GM08714 (cell line): ENCODE measurements at regions not wholly inside any gene's neighbourhood (a gene's known extent, or its start where the extent isn't known, plus 50 kb on each side); places are given as distances from the start of the nearest gene placed in this dataset.
"Not testable (repeated sequence)": the region's sequence is repeated elsewhere in the genome, so short reads cannot be mapped to it uniquely, and the experiment has no call there.

ENCODE experiments used
- H3K4me3 ChIP-seq: fragments of 200-500 bp; sonication (Bioruptor generic); 2 replicates; pipeline ENCODE4 v1.5.1; 2014; ENCODE audit warnings: mild to moderate bottlenecking, low read length, inconsistent platforms
- ZNF274 ChIP-seq: IDR thresholded peaks from 2 replicates; pipeline ENCODE4 v1.6.1; 2012; ENCODE audit warnings: mild to moderate bottlenecking, low read depth, low read length

GRCh38 chr11:23295241-23295640 is 435.0 kb upstream of the CCDC179 start:
- no peak for TF ChIP-seq ZNF274
- no peak overlapping the region for H3K4me3 ChIP-seq

GRCh38 chr11:23308041-23308440 is 447.8 kb upstream of the CCDC179 start:
- no peak for TF ChIP-seq ZNF274
- H3K4me3 ChIP-seq, result no peak overlapping the region

GRCh38 chr11:23310276-23310675 is 450.0 kb upstream of the CCDC179 start:
- no peak overlapping the region for H3K4me3 ChIP-seq
- no peak for TF ChIP-seq ZNF274

- H3K4me3 ChIP-seq, result no peak overlapping the region
- no peak for TF ChIP-seq ZNF274
Measured at GRCh38 chr11:23311986-23312940, 452.0 kb upstream of the CCDC179 start.

- H3K4me3 ChIP-seq, result no peak overlapping the region
- TF ChIP-seq ZNF274, result no peak
Measured at GRCh38 chr11:23313001-23313400, 452.7 kb upstream of the CCDC179 start.

GRCh38 chr11:23314162-23314561 is 453.9 kb upstream of the CCDC179 start:
- H3K4me3 ChIP-seq, result no peak overlapping the region
- no peak for TF ChIP-seq ZNF274

- no peak for TF ChIP-seq ZNF274
Measured at GRCh38 chr11:23315286-23315685, 455.0 kb upstream of the CCDC179 start.

GRCh38 chr11:23317816-23318215 is 457.5 kb upstream of the CCDC179 start:
- H3K4me3 ChIP-seq, result no peak overlapping the region
- TF ChIP-seq ZNF274, result no peak

More at GRCh38 chr11:23315286-23315685, 455.0 kb upstream of the CCDC179 start:
- H3K4me3 ChIP-seq, result no peak overlapping the region

GRCh38 chr11:23318670-23319069 is 458.4 kb upstream of the CCDC179 start:
- TF ChIP-seq ZNF274, result no peak
- no peak overlapping the region for H3K4me3 ChIP-seq

- H3K4me3 ChIP-seq, result no peak overlapping the region
- no peak for TF ChIP-seq ZNF274
Measured at GRCh38 chr11:23320131-23320530, 459.9 kb upstream of the CCDC179 start.

GRCh38 chr11:23335586-23335985 is 475.3 kb upstream of the CCDC179 start:
- not testable (repeated sequence) for H3K4me3 ChIP-seq

GRCh38 chr11:23336961-23337360 is 476.7 kb upstream of the CCDC179 start:
- no peak for TF ChIP-seq ZNF274
- no peak overlapping the region for H3K4me3 ChIP-seq

- TF ChIP-seq ZNF274, result no peak
- H3K4me3 ChIP-seq, result no peak overlapping the region
Measured at GRCh38 chr11:23353611-23354010, 493.3 kb upstream of the CCDC179 start.

GRCh38 chr11:23359297-23359696 is 499.0 kb upstream of the CCDC179 start:
- TF ChIP-seq ZNF274, result no peak

GRCh38 chr11:23364076-23364475 is 503.8 kb upstream of the CCDC179 start:
- H3K4me3 ChIP-seq, result no peak overlapping the region

More at GRCh38 chr11:23359297-23359696, 499.0 kb upstream of the CCDC179 start:
- no peak overlapping the region for H3K4me3 ChIP-seq

More at GRCh38 chr11:23364076-23364475, 503.8 kb upstream of the CCDC179 start:
- no peak for TF ChIP-seq ZNF274
